ENCODE measurements at regions not wholly inside any gene's neighbourhood (a gene's known extent, or its start where the extent isn't known, plus 50 kb on each side); places are given as distances from the start of the nearest gene placed in this dataset.

DNA sequence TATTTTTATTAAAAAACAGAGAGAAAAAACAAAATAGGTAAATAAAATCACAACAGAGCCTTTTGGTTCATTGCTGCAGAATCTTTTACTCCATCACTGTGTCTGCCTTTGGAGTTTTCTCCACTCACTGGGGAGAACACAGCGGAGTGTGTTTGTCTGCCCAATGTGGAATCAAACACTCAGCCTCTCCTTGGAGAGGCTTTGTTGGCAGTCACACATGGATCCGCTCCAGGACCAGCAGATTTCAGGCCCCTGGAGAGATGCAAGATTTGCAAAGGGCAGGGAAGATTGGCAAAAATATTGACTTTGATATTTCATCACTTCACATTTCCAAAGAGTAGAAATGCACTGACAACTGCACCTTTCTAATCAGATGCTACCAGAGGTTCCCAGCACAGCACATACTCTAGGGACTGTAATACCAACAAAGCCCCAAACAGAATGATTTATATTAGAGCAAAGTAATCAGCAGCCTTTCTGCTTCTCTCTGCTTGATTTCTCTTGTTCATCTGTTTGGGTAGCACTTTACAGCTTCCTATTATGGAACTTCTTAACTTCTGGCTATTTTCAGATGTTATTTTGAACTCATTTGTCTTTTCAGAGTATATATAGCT, 1898.8 kb upstream of the PIK3C3 start:
- Mint-ChIP-seq H3K36me3 (ENCODE audit: low read depth) (no peaks in the 10 kb centered on the region), H3K9me3 (peaks cover 1% of the 10 kb centered on the region), H3K27ac (no peak overlapping the region), H3K4me1 (ENCODE audit: low read depth) (no peaks in the 10 kb centered on the region), H3K4me3 (no peak overlapping the region), H3K27me3 (ENCODE audit: low read depth) (no peaks in the 10 kb centered on the region)

DNA sequence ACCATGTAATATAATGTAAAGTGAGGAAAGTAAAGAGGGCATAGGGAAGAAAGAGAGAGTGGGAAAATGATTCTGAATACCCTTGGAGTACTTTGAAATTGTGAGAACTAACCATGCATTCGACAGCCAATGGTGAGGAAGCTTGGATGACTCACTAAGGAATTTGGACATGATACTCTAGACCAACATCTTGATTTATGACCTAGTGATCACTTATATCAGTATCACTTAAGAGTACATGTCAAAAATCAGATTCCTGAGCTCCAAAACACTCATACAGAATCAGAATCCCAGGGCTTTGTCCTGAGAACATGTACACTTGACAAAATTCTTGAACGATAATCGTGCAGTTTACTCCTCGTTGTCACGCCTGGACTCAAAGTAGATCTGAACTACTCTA, 1899.8 kb upstream of the PIK3C3 start:
- no peaks in the 10 kb centered on the region for H3K9me3 Mint-ChIP-seq

DNA sequence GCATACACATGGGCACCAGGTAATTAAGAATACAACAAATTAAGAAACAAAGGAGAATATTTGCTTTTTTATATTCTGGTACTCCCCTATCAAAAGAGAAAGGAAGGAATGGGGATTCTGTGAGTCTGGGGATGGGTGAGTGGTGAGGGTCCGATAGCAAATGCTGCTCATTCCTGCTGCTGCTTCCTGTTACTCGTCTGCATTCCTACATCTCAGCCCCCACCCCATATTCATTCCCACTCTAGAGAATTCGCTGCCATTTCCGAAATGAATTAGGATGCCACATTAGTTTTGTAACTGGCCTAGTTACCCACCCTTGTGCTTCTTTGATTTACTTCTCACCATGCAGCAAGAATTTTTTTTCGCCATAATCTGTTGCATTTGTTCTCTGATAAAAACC, 1905.3 kb upstream of the PIK3C3 start:
- Mint-ChIP-seq H3K9me3 (peaks cover 6% of the 10 kb centered on the region), H3K36me3 (ENCODE audit: low read depth) (no peaks in the 10 kb centered on the region), H3K4me3 (no peak overlapping the region), H3K27me3 (ENCODE audit: low read depth) (no peaks in the 10 kb centered on the region), H3K4me1 (ENCODE audit: low read depth) (no peaks in the 10 kb centered on the region), H3K27ac (no peak overlapping the region)

More for the DNA sequence above, 1899.8 kb upstream of the PIK3C3 start:
- Mint-ChIP-seq H3K4me3 (no peak overlapping the region), H3K27me3 (ENCODE audit: low read depth) (no peaks in the 10 kb centered on the region), H3K4me1 (ENCODE audit: low read depth) (no peaks in the 10 kb centered on the region), H3K36me3 (ENCODE audit: low read depth) (no peaks in the 10 kb centered on the region), H3K27ac (no peak overlapping the region)

DNA sequence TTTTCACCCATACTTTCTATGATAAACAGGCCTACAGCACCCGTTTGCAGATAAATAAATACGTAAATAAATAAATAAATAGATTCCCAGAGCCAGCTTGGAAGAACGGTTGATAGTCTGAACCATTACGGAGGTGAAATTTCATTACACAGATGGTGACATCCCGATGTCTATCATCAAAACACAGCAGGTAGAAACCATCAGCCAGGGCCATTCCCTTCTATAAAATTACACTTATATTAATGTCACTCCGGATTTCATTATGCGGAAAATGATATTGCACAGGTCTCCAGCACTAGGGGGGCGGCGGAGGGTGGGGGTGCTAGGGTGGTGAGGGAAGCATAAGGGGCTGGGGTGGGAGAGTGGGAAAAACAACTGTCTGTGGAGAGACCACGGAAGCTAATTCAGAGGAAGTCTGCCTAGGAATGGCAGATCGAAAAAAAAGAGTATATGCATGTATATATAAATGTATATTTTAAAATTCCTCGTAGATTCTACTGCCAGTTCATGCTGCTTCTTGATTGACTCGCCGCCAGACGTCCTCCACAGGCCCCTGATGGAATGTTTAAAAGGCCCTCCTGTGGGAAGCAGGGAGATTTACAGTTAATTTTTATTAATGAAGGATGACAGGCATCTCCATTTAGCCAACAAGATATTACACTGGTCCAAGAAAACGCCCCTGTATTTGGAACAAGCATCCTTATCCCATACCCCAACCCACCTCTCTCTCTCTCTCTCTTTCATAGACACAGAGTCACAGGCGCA, 1906.0 kb upstream of the PIK3C3 start:
- peaks cover 6% of the 10 kb centered on the region for H3K9me3 Mint-ChIP-seq
- H3K4me3 Mint-ChIP-seq, result no peak overlapping the region
- H3K4me1 Mint-ChIP-seq (ENCODE audit: low read depth), result no peaks in the 10 kb centered on the region
- H3K36me3 Mint-ChIP-seq (ENCODE audit: low read depth), result no peaks in the 10 kb centered on the region
- no peaks in the 10 kb centered on the region for H3K27me3 Mint-ChIP-seq (ENCODE audit: low read depth)
- H3K27ac Mint-ChIP-seq, result no peak overlapping the region

DNA sequence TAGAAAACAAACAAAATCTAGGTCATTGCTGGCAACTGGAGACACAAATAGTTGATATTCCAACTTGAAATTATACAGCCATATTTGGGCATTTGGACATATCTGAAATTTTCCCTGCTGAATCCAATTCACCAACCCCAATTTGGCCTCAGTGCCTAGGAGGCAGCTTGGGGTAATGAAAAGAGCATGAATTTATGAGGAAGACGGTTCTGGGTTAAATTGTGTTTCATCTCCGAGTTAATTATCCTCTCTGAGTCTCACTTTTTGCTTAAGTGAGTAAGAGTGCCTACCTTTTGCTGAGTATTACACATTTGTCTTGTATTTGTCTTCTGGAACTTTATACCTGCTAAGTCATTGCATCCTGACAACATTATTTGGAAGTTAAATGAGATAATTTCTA, 1906.8 kb upstream of the PIK3C3 start:
- no peaks in the 10 kb centered on the region for H3K4me1 Mint-ChIP-seq (ENCODE audit: low read depth)
- no peak overlapping the region for H3K27ac Mint-ChIP-seq
- H3K9me3 Mint-ChIP-seq, result peaks cover 6% of the 10 kb centered on the region
- no peak overlapping the region for H3K4me3 Mint-ChIP-seq
- no peaks in the 10 kb centered on the region for H3K36me3 Mint-ChIP-seq (ENCODE audit: low read depth)
- H3K27me3 Mint-ChIP-seq (ENCODE audit: low read depth), result no peaks in the 10 kb centered on the region

DNA sequence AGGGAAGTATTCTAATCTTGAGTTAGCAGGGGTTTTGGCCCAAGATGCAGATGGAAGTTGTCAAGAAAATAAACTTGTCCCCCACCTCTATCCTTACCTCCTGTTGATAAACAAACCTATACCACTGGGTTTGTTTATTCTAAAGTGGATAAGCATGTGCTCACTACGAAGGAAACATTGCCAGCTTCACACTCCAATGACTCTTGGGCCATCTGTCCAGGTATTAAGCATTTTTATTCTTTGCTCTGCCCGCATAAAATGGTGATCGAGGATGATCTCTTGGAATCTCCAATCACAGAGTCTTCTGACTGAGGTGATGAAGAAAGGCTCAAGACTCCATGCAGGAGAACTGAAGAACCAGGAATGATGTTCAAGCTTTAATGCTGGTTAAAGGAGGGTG, 1908.4 kb upstream of the PIK3C3 start:
- H3K27ac Mint-ChIP-seq, result no peak overlapping the region

DNA sequence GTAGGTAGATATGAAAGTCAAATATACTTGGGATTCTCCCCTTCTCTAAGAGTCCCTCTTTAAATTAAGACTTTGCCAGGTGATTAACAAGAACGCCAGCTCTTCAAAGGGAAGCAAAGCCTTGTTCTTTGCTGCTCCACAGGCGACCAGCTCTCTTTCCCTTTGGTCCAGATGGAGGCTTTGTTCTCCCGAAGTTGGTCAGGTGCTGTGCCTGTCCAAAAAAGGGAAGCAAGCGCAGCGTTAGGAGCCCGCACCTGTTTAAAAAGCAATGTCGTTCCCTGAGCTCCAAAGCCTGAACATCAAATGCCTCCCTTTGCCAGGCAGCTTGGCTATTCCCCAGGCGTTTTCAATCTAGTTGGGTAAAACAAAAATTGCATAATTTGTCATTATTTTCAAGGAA, 1913.1 kb upstream of the PIK3C3 start:
- Mint-ChIP-seq H3K4me3 (no peak overlapping the region), H3K9me3 (peaks cover 6% of the 10 kb centered on the region), H3K27ac (no peak overlapping the region), H3K36me3 (ENCODE audit: low read depth) (no peaks in the 10 kb centered on the region), H3K4me1 (ENCODE audit: low read depth) (no peaks in the 10 kb centered on the region), H3K27me3 (ENCODE audit: low read depth) (no peaks in the 10 kb centered on the region)

More for the DNA sequence above, 1908.4 kb upstream of the PIK3C3 start:
- Mint-ChIP-seq H3K4me1 (ENCODE audit: low read depth) (no peaks in the 10 kb centered on the region), H3K9me3 (peaks cover 6% of the 10 kb centered on the region), H3K4me3 (no peak overlapping the region), H3K27me3 (ENCODE audit: low read depth) (no peaks in the 10 kb centered on the region), H3K36me3 (ENCODE audit: low read depth) (no peaks in the 10 kb centered on the region)

DNA sequence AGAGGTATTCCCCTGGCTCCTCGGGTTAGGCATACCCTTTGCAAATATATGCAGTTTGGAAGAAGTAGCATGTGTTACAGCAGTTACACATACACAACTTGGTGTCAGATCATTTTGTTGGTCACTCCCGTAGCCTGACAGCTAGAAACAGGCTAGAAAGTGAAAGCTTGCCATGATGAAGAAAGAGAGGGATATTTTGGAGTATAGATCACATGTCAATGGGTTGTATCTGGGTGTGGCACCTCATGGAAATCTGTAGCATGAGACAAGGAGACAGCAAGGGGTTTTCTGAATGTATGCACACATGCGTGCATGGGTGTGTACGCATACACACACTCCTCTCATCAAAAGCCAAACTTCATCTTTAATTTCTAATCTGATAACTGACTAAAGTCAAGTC, 1914.5 kb upstream of the PIK3C3 start:
- Mint-ChIP-seq H3K27ac (no peak overlapping the region), H3K4me3 (no peak overlapping the region), H3K27me3 (ENCODE audit: low read depth) (no peaks in the 10 kb centered on the region), H3K36me3 (ENCODE audit: low read depth) (no peaks in the 10 kb centered on the region), H3K4me1 (ENCODE audit: low read depth) (no peaks in the 10 kb centered on the region), H3K9me3 (no peaks in the 10 kb centered on the region)

DNA sequence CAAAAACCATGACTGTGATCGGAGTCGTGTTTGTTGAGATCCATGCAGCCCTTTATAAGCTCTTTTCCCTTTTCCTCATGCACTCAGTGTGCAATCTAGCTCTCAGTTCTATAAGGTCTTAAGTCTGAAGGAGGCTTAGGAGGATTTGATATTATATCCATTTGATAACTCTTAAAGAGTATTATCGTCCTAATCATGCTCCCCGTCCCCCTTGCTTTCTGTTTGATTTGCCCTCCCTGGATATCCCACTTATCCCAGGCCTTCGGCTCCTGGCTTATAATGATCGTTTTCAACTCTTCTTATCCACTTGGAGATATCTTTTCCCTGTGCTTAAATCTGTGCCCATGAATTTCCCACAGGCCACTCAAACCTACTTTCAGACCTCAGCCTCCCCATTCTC, 1917.7 kb upstream of the PIK3C3 start:
- Mint-ChIP-seq H3K4me1 (ENCODE audit: low read depth) (no peaks in the 10 kb centered on the region), H3K36me3 (ENCODE audit: low read depth) (no peaks in the 10 kb centered on the region), H3K27ac (no peak overlapping the region), H3K9me3 (no peaks in the 10 kb centered on the region), H3K4me3 (no peak overlapping the region), H3K27me3 (ENCODE audit: low read depth) (no peaks in the 10 kb centered on the region)

DNA sequence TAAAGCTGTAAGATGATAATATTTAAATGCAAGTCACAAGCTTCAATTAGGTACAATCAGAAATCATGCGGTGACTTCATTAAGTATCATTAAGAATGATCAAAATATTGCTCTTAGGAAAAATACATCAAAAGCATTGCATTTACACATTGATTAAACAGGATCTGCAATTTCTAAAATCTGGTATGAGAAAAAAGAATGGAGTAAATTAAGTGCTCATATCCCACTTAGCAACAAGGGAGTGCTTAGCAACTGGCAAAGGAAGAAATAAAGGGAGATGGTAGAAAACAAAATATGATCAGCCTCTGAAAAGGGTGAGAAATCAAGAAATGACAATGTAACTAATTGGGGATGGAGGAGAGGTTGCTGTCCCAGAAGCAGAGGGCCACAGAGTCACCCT, 1918.2 kb upstream of the PIK3C3 start:
- no peaks in the 10 kb centered on the region for H3K27me3 Mint-ChIP-seq (ENCODE audit: low read depth)
- H3K36me3 Mint-ChIP-seq (ENCODE audit: low read depth), result no peaks in the 10 kb centered on the region
- H3K9me3 Mint-ChIP-seq, result no peaks in the 10 kb centered on the region
- H3K27ac Mint-ChIP-seq, result no peak overlapping the region
- no peaks in the 10 kb centered on the region for H3K4me1 Mint-ChIP-seq (ENCODE audit: low read depth)
- no peak overlapping the region for H3K4me3 Mint-ChIP-seq

DNA sequence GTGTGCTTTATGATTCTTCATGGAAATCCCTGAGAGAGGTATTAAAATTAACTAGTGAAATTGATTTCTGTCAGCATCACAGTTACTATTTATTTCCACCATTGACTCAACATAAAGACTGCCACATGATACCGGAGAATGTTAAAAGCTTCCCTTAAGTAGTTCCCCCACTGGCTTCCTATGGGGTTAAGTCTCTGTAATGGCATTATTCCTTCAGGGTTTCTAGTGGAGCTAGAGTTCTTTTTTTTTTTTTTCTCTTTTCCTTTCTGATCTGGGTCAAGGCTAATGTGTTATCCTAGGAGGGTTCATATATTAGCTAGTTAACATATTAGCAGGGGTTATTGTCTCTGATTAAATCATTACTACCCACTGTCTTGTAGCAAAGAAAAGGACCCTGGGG, 1919.1 kb upstream of the PIK3C3 start:
- Mint-ChIP-seq H3K4me3 (no peak overlapping the region), H3K27ac (no peak overlapping the region), H3K9me3 (no peaks in the 10 kb centered on the region), H3K27me3 (ENCODE audit: low read depth) (no peaks in the 10 kb centered on the region), H3K36me3 (ENCODE audit: low read depth) (no peaks in the 10 kb centered on the region), H3K4me1 (ENCODE audit: low read depth) (no peaks in the 10 kb centered on the region)

DNA sequence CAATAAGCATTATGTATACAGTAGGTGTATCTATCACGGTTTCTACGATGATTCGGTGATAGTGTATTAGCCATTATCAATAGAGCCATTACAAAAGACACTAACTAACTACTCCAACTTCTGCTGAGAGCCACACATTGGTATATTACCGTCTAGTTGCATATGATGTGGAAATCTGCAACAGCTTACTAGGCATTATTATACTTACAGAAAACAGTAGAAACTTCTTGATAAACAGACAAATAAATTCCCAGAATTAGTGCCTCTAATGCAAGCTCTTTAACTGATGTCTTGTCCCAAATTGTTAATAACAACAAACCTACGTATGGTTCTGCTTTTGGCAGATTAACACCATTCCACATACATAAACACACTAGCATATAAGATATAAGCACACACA, 1923.0 kb upstream of the PIK3C3 start:
- H3K27me3 Mint-ChIP-seq (ENCODE audit: low read depth), result no peaks in the 10 kb centered on the region
- no peaks in the 10 kb centered on the region for H3K36me3 Mint-ChIP-seq (ENCODE audit: low read depth)
- H3K4me1 Mint-ChIP-seq (ENCODE audit: low read depth), result no peaks in the 10 kb centered on the region
- H3K27ac Mint-ChIP-seq, result no peak overlapping the region
- no peaks in the 10 kb centered on the region for H3K9me3 Mint-ChIP-seq
- no peak overlapping the region for H3K4me3 Mint-ChIP-seq

DNA sequence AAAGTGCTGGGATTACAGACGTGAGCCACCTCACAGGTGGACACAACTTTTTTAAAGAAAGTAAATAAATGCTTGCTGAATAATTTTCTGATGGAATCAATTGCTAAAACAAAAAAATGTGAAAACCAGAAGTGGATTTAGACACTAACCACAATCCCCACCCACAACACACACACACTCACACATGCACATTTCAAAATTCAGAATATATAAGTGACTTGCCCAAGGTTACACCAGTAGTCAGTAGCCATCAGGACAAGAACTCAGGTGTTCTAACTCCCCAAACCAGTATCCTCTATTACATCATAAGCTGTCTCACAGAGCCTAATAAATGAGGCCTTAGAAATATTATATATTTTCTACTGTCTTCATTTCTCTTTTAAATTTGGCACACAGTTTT, 1923.6 kb upstream of the PIK3C3 start:
- no peaks in the 10 kb centered on the region for H3K9me3 Mint-ChIP-seq
- no peaks in the 10 kb centered on the region for H3K4me1 Mint-ChIP-seq (ENCODE audit: low read depth)
- H3K4me3 Mint-ChIP-seq, result no peak overlapping the region
- no peaks in the 10 kb centered on the region for H3K36me3 Mint-ChIP-seq (ENCODE audit: low read depth)
- H3K27me3 Mint-ChIP-seq (ENCODE audit: low read depth), result no peaks in the 10 kb centered on the region
- no peak overlapping the region for H3K27ac Mint-ChIP-seq

DNA sequence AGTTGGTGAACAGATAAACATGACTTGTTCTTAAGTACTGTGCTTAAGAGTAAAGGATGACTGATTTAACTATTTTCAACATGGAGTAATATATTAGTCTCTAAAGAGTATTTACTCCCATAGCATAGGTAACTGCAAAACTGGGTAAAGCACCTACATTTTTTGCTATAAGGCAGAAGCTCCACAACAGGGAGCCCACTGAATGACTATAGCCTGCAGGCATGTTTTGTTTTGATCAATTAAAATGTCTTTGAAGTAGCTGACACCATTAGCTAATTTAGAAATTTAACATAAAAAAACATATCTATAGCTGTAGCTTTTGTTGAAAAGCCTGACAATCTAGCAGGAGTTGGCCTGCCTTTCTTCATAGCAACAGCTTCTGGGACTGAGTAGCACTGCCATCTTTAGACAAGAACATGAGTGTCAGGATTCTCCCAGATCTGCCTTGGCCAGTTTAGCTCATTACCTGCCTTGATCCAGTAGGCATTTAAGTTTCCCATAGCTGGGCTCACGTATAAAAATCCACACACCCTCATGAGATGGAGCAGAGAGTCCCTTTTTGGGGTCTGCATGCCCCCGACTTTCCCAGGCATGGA, 1935.1 kb upstream of the PIK3C3 start:
- no peaks in the 10 kb centered on the region for H3K27me3 Mint-ChIP-seq (ENCODE audit: low read depth)
- H3K4me3 Mint-ChIP-seq, result no peak overlapping the region
- H3K9me3 Mint-ChIP-seq, result no peaks in the 10 kb centered on the region
- no peaks in the 10 kb centered on the region for H3K4me1 Mint-ChIP-seq (ENCODE audit: low read depth)
- no peaks in the 10 kb centered on the region for H3K36me3 Mint-ChIP-seq (ENCODE audit: low read depth)
- H3K27ac Mint-ChIP-seq, result no peak overlapping the region

DNA sequence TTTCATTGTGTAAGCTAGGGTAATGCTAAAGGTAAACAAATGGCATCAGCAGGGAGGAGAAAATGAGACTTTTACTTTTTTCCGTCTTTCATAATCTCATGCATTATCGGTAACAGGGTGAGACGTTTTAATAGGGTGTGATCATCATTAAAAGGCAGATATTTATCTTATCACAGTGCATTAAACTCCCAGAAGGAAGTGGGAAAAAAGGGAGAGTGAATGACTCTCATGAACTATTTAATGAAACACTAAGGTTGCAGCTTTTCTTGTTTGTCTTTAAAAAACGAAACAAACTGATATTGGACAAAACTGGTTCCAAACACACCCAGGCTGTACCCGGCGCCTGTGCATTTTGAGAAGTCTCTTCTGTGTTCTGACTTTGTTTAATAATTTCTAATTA, 1936.8 kb upstream of the PIK3C3 start:
- no peak overlapping the region for H3K4me3 Mint-ChIP-seq
- H3K27ac Mint-ChIP-seq, result no peak overlapping the region
- no peaks in the 10 kb centered on the region for H3K27me3 Mint-ChIP-seq (ENCODE audit: low read depth)
- H3K36me3 Mint-ChIP-seq (ENCODE audit: low read depth), result no peaks in the 10 kb centered on the region
- H3K4me1 Mint-ChIP-seq (ENCODE audit: low read depth), result no peaks in the 10 kb centered on the region
- no peaks in the 10 kb centered on the region for H3K9me3 Mint-ChIP-seq

Data from T-helper 1 cell treated with Interleukin-12 subunit alpha and Interleukin-12 subunit beta and Interleukin-4 antibody, amounts not matched to agents 30 μg/mL and 1 μg/mL, for 36 hours (primary cell).